B cell (primary cell): ENCODE measurements at regions not wholly inside any gene's neighbourhood (a gene's known extent, or its start where the extent isn't known, plus 50 kb on each side); places are given as distances from the start of the nearest gene placed in this dataset.

Source experiments
- EZH2 ChIP-seq: IDR thresholded peaks from 2 replicates; pipeline ENCODE4 v1.6.1; 2012; ENCODE audit warnings: borderline replicate concordance, low read depth, mild to moderate bottlenecking, moderate library complexity, low read length; ENCODE audit not compliant: insufficient read depth, poor library complexity, severe bottlenecking
- TF ChIP-seq, protein P1 (sequence below): fragments of 200-600 bp; IDR thresholded peaks from one replicate; pipeline ENCODE4 v1.8.0; 2022; ENCODE audit warnings: antibody characterized with exemption, mild to moderate bottlenecking

GRCh38 chr2:220736778-220737177 lies 835.3 kb downstream of the EPHA4 start:
- TF ChIP-seq, protein P1, sequence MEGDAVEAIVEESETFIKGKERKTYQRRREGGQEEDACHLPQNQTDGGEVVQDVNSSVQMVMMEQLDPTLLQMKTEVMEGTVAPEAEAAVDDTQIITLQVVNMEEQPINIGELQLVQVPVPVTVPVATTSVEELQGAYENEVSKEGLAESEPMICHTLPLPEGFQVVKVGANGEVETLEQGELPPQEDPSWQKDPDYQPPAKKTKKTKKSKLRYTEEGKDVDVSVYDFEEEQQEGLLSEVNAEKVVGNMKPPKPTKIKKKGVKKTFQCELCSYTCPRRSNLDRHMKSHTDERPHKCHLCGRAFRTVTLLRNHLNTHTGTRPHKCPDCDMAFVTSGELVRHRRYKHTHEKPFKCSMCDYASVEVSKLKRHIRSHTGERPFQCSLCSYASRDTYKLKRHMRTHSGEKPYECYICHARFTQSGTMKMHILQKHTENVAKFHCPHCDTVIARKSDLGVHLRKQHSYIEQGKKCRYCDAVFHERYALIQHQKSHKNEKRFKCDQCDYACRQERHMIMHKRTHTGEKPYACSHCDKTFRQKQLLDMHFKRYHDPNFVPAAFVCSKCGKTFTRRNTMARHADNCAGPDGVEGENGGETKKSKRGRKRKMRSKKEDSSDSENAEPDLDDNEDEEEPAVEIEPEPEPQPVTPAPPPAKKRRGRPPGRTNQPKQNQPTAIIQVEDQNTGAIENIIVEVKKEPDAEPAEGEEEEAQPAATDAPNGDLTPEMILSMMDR, result no peak
- no peak for TF ChIP-seq EZH2
